ENCODE measurements at regions not wholly inside any gene's neighbourhood (a gene's known extent, or its start where the extent isn't known, plus 50 kb on each side); places are given as distances from the start of the nearest gene placed in this dataset.

- TF ChIP-seq, protein P1, sequence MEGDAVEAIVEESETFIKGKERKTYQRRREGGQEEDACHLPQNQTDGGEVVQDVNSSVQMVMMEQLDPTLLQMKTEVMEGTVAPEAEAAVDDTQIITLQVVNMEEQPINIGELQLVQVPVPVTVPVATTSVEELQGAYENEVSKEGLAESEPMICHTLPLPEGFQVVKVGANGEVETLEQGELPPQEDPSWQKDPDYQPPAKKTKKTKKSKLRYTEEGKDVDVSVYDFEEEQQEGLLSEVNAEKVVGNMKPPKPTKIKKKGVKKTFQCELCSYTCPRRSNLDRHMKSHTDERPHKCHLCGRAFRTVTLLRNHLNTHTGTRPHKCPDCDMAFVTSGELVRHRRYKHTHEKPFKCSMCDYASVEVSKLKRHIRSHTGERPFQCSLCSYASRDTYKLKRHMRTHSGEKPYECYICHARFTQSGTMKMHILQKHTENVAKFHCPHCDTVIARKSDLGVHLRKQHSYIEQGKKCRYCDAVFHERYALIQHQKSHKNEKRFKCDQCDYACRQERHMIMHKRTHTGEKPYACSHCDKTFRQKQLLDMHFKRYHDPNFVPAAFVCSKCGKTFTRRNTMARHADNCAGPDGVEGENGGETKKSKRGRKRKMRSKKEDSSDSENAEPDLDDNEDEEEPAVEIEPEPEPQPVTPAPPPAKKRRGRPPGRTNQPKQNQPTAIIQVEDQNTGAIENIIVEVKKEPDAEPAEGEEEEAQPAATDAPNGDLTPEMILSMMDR (IDR thresholded peaks at IDR 0.05), result no peak
- no peak for TF ChIP-seq EZH2 (IDR thresholded peaks at IDR 0.05)
These were observed 103.5 kb downstream of the TMA16 start for GRCh38 chr4:163598028-163598427.
